ENCODE measurements at regions not wholly inside any gene's neighbourhood (a gene's known extent, or its start where the extent isn't known, plus 50 kb on each side); places are given as distances from the start of the nearest gene placed in this dataset.
"Not testable (repeated sequence)": the region's sequence is repeated elsewhere in the genome, so short reads cannot be mapped to it uniquely, and the experiment has no call there.

- Histone ChIP-seq H3K27ac (peak overlapping the region in 1 of 2 donors; percentile 91), H3K4me3 (no peak overlapping the region)
- DNase-seq (ENCODE audit: low spot score) = peak; percentile 70
- TF ChIP-seq CTCF (IDR thresholded peaks at IDR 0.05) = no peak
Measured at GRCh38 chr11:69912161-69912910, 93.1 kb upstream of the FGF3 start.

DNA sequence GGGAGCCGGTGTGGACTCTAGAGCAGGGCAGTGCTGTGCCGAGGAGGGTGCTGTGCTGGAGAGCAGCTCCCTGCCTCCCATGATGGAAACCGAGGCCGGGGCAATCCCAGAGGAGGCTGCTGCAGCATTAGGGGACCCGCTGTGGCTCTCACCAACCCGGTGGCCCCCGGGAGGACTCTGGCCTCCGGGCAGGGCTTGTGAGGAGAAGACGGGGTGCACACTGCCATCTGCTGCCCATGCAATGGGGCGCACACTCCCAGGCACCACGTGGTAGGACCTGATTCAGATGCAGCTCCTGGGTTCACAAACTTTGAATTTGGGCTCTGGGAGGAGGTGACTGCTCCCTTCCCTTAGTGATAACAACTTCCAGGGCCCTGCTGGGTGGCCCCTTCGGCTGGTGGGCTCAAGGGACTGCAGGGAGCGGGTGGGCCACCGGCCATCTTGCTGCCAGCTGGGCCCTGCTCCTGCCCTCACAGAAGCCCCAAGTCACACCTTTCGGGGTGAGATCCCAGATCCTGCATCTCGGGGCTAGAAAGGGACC lies 93.8 kb upstream of the FGF3 start:
- Histone ChIP-seq H3K4me3 (no peak overlapping the region), H3K27ac (peak overlapping the region in 1 of 2 donors; percentile 91)
- peak; percentile 69 for DNase-seq (ENCODE audit: low spot score)
- TF ChIP-seq CTCF (IDR thresholded peaks at IDR 0.05) = no peak

- peak overlapping the region; percentile 83 to 91 for H3K27ac ChIP-seq
- no peak for TF ChIP-seq CTCF (IDR thresholded peaks at IDR 0.05)
- H3K4me3 ChIP-seq = no peak overlapping the region
- peak; percentile 64 for DNase-seq (ENCODE audit: low spot score)
Measured at GRCh38 chr11:69913591-69914285, 94.5 kb upstream of the FGF3 start.

DNA sequence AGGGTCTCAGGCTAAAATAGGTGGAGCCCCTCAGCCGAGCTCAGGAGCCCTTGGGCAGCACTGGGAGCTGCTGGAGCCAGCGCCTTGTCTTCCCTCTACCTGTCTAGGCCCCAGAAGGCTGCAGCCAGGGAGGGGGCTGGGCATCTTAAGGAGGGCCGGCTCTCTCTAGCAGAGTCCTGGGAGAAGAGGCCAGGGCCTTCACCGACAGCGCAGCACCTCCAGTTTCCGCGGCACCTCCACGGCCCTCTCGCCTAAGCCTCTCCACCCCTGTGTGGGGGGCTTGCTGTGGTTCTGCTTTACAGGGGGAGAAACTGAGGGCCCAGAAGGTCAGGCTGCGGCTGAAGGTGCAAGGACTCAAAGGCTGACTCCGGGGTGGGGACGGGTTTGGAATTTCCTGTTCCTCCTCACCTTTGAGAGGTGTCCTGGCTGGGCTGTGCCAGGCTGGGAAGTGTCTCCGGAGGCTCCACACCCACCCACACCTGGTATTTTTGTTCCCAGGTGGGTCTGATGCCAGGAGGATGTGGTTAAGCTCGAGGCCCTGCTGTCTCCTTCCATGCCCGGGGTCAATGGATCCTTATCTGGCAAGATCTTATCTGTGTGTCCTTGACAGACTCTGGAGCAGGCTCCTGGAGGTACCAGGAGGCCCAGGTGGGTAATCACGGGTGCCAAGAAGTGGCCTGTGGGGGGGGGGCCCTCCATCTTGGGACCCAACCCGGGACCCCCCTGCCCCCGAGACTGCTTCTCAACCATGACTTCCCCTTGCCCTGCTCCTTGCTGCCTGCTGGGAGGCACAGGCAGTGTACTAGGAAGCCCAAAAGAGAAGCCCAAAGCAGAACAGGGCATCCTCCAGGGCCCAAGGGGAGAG lies 95.3 kb upstream of the FGF3 start:
- Histone ChIP-seq H3K27ac (peak overlapping the region; percentile 83 to 91), H3K4me3 (no peak overlapping the region)
- TF ChIP-seq CTCF (IDR thresholded peaks at IDR 0.05) = no peak
- peak; percentile 72 for DNase-seq (ENCODE audit: low spot score)

GRCh38 chr11:69915151-69915500 lies 95.9 kb upstream of the FGF3 start:
- DNase-seq (ENCODE audit: low spot score) = no peak
- Histone ChIP-seq H3K27ac (peak overlapping the region; percentile 83 to 91), H3K4me3 (peak overlapping the region; percentile 56)
- no peak for TF ChIP-seq CTCF (IDR thresholded peaks at IDR 0.05)

DNA sequence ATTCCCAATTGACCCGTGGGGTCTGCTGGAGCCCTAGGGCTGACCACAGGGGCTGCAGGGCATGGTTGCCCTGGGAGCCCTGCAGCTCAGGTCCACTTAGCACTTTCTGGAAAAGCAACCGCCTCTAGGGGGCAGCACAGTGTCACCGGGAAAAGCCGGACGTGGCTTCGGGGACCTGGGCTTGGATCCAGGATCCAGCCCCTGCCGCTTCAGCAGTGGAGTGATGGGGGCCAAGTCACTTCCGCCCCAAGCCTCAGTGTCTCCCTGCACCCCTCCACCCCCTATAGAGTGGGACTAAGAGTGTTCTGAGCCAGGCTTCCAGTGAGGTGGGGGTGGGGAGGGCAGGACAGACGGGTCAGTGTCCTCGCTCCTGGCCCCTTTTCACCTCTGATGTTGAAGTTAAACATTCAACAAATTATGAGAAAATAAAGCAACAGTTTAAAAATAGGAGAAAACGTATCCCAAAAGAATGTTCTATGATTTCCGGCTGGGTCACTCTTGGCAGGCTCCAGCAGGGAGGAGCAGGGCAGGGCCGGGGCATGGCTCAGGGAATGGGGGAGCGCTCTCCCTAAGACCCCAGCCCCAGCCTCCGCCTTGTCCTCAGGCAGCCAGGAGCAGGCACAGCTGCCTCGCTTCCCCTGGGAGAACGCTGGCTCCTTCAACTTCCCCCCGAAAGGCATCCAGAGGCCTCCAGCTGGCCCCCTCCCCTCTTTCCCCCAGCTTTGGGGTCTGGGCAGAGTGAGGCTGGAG lies 96.5 kb upstream of the FGF3 start:
- peak overlapping the region; percentile 56 for H3K4me3 ChIP-seq
- peak; percentile 94 for TF ChIP-seq CTCF (IDR thresholded peaks at IDR 0.05)

DNA sequence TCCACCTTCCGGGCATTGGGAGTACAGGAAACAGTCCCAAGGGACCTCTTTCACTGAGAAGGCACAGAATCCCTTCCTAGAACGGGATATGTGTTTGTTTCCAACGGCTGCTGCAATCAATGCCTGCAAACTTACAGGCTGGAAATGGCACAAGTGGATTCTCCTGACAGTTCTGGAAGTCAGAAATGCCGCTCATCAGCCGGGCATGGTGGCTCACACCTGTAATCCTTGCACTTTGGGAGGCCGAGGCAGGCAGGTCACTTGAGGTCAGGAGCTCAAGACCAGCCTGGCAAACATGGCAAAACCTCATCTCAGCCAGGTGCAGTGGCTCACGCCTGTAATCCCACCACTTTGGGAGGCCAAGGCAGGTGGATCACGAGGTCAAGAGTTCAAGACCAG lies 97.0 kb upstream of the FGF3 start:
- peak overlapping the region; percentile 56 for H3K4me3 ChIP-seq

More for the DNA sequence above, 96.5 kb upstream of the FGF3 start:
- peak overlapping the region; percentile 83 to 91 for H3K27ac ChIP-seq
- peak; percentile 90 for DNase-seq (ENCODE audit: low spot score)

More for the DNA sequence above, 97.0 kb upstream of the FGF3 start:
- DNase-seq (ENCODE audit: low spot score) = not testable (repeated sequence)
- peak overlapping the region; percentile 83 to 91 for H3K27ac ChIP-seq

Data from coronary artery (tissue), 2 donors.